K562 (cell line): ENCODE measurements at regions not wholly inside any gene's neighbourhood (a gene's known extent, or its start where the extent isn't known, plus 50 kb on each side); places are given as distances from the start of the nearest gene placed in this dataset.

ENCODE experiments used
- CEBPG ChIP-seq, 3 experiments: fragments of 200-800 bp in 1 of 3; sonication (Bioruptor generic) in 1 of 3; sonication (generic) in 1 of 3; formaldehyde crosslinking in 1 of 3; IDR thresholded peaks in 2 of 3; conservative IDR thresholded peaks in 1 of 3; 2 replicates each; pipeline versions ENCODE4 v1.6.1 to v1.8.0; 2016 to 2022; ENCODE audit warnings: missing compliant biosample characterization in 2 of 3, missing genetic modification characterization in 2 of 3, mild to moderate bottlenecking in 1 of 3, missing genetic modification reagents in 1 of 3
- POLR2AphosphoS5 ChIP-seq: IDR thresholded peaks from 2 replicates; pipeline ENCODE4 v1.6.1; 2011; ENCODE audit warnings: mild to moderate bottlenecking, low read depth, low read length, moderate library complexity; ENCODE audit not compliant: control insufficient read depth, insufficient read depth

DNA sequence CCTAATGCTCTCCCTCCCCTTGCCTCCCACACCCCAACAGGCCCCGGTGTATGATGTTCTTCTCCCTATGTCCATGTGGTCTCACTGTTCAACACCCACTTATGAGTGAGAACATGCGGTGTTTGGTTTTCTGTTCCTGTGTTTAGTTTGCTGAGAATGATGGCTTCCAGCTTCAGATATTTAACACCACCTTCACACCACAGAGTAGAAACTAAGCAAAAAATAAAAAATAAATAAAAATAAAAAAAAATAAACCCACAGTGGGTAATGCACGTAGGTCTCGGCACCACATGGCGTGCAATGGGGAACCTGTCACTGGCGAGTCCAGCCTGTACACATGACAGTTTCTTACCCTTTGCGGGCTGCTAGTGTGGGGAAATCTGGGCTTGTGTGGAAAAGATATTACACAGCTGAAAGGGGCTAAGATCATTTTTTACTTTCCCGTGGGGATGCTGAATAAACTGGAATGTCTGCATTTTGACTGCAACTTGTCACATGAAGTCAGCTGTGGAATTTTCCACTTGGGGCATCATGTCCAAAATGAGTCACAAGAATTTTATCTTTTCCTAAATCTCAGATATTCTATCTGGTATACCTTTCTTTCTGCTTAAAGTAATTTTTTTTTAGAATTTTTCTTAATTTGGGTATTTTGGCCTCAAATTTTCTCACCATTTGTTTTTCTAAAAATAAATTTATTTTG lies 170.5 kb downstream of the IRS2 start:
- no peak for TF ChIP-seq POLR2AphosphoS5
- no peak for TF ChIP-seq CEBPG (CRISPR knock-in tag; IDR thresholded peaks at IDR 0.05)
- no peak for TF ChIP-seq CEBPG (tag; conservative IDR thresholded peaks at IDR 0.05 in 1 of 2, IDR thresholded peaks at IDR 0.05 in 1 of 2)
